ENCODE measurements at regions not wholly inside any gene's neighbourhood (a gene's known extent, or its start where the extent isn't known, plus 50 kb on each side); places are given as distances from the start of the nearest gene placed in this dataset.

DNA sequence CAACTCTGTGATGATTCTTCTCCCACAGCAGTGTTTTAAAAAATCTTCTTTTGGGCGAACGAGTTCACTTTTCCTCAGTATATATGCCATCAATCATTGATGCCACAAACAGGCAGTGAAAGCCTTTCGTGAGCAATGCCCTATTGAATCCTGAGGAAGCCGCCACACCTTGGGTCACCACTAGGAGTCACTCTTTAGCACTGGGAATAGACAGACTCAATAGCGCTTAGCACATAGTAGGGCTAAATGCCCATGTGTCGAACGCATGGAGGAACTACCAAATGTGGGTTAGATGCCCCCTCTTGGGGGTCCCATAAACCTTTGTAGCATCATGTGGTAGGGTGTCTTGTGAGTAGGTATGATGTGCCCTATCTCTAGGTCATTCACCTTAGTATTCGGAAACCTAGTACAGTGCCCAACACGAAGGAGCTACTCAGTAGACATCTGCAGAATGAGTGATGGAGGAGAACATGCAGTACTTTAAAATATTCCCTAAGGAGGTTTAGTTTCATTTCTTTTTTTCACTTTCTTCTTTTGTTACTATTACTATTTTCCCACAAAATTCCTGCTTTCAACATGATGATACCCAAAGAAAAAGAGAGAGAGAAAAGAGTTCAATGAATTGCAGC, 603.7 kb downstream of the BNC2 start:
- peak; percentile 83 for TF ChIP-seq CTCF (IDR thresholded peaks at IDR 0.05)
- TF ChIP-seq ZFX (IDR thresholded peaks at IDR 0.05; ENCODE audit: borderline replicate concordance): no peak

All from 22Rv1 (cell line).